Fibroblast of mammary gland (primary cell): ENCODE measurements at regions not wholly inside any gene's neighbourhood (a gene's known extent, or its start where the extent isn't known, plus 50 kb on each side); places are given as distances from the start of the nearest gene placed in this dataset.

ENCODE experiments used
- DNase-seq: peaks from one replicate; pipeline ENCODE4 v3.0.0-alpha.2; 2010; ENCODE audit warnings: low read depth
- H3K4me3 ChIP-seq: 2 replicates; pipeline ENCODE4 v1.5.1; 2011; ENCODE audit warnings: low read depth, mild to moderate bottlenecking, low read length, moderate library complexity; ENCODE audit not compliant: control insufficient read depth
- TF ChIP-seq, protein P1 (sequence below): conservative IDR thresholded peaks from 2 replicates; pipeline ENCODE4 v1.5.1; 2011; ENCODE audit warnings: low read depth, low read length, inconsistent platforms; ENCODE audit not compliant: control insufficient read depth, insufficient read depth

DNA sequence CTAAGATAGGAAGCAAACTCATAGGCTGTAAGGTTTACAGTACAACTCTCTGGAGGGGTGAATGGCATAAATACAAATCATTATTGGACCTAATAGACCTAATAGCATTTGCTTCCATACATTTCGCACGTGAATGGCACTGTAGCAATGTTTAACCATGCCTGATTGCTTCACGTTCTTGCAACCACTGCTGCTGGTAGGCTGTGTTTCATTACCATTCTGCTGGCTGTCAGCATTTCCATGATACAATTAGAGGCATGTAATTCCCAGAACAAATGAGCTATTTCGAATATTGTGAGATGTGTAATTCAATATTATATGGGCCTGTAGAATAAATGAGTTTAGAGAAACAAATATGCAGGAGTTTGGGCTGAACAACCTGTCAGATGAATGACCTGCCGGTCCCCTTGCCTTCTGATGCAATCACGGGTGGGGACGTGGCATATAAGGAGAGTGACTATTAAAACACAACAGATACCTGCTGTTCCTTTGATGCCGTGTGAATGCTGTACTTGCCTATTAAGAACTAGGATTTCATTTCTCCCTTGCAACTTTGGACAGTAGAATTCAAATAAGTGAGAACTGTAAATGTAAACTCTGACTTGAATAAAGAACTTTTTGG lies 393.4 kb downstream of the ACTR3B start:
- TF ChIP-seq, protein P1, sequence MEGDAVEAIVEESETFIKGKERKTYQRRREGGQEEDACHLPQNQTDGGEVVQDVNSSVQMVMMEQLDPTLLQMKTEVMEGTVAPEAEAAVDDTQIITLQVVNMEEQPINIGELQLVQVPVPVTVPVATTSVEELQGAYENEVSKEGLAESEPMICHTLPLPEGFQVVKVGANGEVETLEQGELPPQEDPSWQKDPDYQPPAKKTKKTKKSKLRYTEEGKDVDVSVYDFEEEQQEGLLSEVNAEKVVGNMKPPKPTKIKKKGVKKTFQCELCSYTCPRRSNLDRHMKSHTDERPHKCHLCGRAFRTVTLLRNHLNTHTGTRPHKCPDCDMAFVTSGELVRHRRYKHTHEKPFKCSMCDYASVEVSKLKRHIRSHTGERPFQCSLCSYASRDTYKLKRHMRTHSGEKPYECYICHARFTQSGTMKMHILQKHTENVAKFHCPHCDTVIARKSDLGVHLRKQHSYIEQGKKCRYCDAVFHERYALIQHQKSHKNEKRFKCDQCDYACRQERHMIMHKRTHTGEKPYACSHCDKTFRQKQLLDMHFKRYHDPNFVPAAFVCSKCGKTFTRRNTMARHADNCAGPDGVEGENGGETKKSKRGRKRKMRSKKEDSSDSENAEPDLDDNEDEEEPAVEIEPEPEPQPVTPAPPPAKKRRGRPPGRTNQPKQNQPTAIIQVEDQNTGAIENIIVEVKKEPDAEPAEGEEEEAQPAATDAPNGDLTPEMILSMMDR, result no peak
- no peak overlapping the region for H3K4me3 ChIP-seq
- DNase-seq, result no peak

DNA sequence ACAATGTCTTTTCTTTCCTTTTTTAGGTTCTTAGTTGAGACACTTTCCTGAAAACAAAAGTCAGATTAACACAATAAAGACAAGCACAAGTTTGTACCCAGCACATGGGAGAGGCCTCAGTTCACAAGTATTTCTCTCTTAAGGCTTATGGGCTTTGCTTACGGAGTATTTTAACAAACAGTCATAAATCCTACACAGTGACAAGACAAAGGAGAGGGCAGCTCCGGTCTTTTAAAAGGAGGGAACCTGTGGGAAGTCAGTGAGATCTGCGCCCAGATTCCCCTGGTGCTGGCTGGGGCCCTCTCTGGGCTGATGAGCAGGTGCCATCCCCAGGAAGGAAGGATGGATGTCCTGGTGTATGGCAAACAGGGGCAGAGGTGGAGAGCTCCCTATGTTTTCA lies 398.6 kb downstream of the ACTR3B start:
- DNase-seq, result no peak
- H3K4me3 ChIP-seq, result no peak overlapping the region
- TF ChIP-seq, protein P1, result no peak

DNA sequence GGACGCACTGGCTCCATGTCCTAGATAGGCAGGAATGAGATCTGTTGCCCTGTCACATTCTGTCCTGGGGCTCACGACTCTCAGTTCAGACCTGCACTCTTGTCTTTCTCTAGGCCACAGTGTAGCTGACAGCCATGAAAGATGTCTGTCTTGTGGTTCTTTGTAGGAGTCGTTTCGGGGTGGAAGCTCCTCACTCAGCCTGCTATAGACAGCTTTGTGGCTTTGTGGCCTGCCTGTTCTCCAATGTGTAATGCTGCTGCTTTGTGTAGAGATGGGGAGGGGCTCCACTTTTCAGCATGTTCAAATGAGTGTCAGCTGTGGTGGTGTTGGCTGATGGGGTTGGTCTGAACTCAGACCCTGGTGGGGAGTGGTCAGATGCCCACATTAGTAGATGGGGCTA lies 410.7 kb downstream of the ACTR3B start:
- no peak for DNase-seq
- TF ChIP-seq, protein P1, result no peak
- H3K4me3 ChIP-seq, result no peak overlapping the region

DNA sequence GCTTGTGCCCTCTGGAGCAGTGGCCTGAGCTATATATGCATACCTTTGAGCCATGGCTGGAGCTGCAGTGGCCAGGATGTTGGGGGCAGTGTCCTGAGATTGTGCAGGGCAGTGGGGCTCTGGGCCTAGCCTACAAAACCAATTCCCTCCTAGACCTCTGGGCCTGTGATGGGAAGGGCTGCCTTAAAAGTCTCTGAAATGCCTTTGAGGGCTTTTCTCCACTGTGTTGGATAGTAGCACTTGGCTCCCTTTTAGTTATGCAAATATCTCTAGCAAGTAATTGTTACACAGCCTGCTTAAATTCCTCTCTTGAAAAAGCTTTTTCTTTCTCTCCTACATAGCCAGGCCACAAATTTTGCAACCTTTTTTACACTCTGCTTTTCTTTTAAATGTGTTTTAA lies 426.4 kb downstream of the ACTR3B start:
- DNase-seq, result no peak
- no peak overlapping the region for H3K4me3 ChIP-seq
- TF ChIP-seq, protein P1, result no peak

DNA sequence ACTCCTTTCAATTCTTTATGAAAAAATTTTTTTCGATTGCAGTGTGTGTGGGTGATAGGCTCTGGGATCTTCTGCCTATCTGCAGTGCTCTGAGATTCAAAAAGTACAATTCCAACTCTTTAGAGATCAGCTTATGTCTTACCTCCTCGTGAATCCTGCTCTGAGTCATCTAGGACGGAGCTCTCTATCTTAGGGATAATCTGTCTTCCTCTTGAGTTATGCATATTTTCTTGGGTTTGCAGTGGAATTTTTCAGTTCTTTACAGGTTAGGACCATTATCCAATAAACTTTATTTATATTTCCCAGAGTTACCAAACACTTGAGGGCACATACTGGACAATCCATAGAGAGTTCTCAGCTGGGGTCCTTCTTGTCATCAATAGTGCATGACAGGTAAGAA lies 428.6 kb downstream of the ACTR3B start:
- no peak overlapping the region for H3K4me3 ChIP-seq

DNA sequence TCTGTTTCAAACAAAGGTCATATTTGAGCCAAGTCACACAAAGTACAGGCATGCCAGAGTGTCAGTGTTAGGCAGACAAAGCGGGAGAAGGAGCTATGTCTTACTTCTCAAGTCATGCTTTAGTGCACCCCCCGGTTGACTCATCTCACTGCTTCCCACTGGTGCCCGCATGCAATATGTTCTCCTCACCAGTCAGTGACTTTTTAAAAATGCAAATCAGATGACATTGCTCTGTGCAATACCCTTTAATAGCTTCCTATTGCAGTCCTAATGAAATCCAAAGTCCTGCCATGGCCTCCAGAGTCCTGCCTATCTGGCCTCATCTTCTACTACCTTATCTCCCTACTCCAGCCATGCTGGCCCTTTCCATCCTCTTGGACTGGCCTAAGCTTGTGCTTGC lies 429.1 kb downstream of the ACTR3B start:
- no peak for DNase-seq
- TF ChIP-seq, protein P1, result no peak
- no peak overlapping the region for H3K4me3 ChIP-seq

More for the DNA sequence above, 428.6 kb downstream of the ACTR3B start:
- no peak for DNase-seq
- TF ChIP-seq, protein P1, result no peak

DNA sequence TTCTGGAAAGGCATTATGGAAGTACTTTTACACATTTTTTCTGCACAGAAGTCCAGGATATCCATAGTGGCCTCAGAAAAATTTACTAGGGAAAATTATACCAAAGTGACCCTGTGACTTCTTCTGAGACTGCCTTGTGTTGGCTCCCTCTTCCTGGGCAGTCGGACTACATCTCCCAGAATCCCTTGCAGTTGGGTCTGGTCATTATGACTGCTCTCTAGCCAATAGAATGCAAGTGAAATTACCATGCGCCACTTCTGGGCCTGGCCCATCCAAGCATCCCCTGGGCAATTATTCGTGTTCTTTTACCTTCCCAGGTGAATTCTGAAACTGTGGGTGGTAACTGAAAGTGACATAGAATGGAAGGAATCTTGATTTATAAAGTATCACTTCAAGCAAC lies 430.9 kb downstream of the ACTR3B start:
- TF ChIP-seq, protein P1, result no peak
- no peak for DNase-seq
- H3K4me3 ChIP-seq, result no peak overlapping the region
